Right atrium auricular region (tissue), 2 donors: ENCODE measurements at regions not wholly inside any gene's neighbourhood (a gene's known extent, or its start where the extent isn't known, plus 50 kb on each side); places are given as distances from the start of the nearest gene placed in this dataset.

Experiments used
- DNase-seq: peaks from one replicate; pipeline ENCODE4 v3.0.0-alpha.2; 2019; ENCODE audit warnings: low spot score
- H3K27ac ChIP-seq, 2 donors: fragments of 200-600 bp; sonication (generic); 1 replicate in 1 of 2; 2 replicates in 1 of 2; pipeline ENCODE4 v1.5.1; 2016 to 2019
- H3K27me3 ChIP-seq, 2 donors: fragments of 200-600 bp; sonication (generic); one replicate each; pipeline versions ENCODE4 v1.5.1 to v1.6.0; 2017 to 2019
- H3K36me3 ChIP-seq: fragments of 200-600 bp; sonication (generic); one replicate; pipeline ENCODE4 v1.5.1; 2016
- H3K4me1 ChIP-seq, 2 donors: fragments of 200-600 bp; sonication (generic); one replicate each; pipeline versions ENCODE4 v1.5.1 to v1.6.0; 2017 to 2019
- H3K4me3 ChIP-seq, 2 donors: fragments of 200-600 bp; sonication (generic); 1 replicate in 1 of 2; 2 replicates in 1 of 2; pipeline ENCODE4 v1.5.1; 2017 to 2019; ENCODE audit warnings: mild to moderate bottlenecking in 1 of 2, moderate library complexity in 1 of 2
- H3K9me3 ChIP-seq, 2 donors: fragments of 200-600 bp; sonication (generic); one replicate each; pipeline ENCODE4 v1.5.1; 2019
- TF ChIP-seq, protein P1 (sequence below), 2 donors: fragments of 200-600 bp; sonication (generic); IDR thresholded peaks; one replicate each; pipeline ENCODE4 v1.5.1; 2019; ENCODE audit warnings: antibody characterized with exemption in 2 of 2

DNA sequence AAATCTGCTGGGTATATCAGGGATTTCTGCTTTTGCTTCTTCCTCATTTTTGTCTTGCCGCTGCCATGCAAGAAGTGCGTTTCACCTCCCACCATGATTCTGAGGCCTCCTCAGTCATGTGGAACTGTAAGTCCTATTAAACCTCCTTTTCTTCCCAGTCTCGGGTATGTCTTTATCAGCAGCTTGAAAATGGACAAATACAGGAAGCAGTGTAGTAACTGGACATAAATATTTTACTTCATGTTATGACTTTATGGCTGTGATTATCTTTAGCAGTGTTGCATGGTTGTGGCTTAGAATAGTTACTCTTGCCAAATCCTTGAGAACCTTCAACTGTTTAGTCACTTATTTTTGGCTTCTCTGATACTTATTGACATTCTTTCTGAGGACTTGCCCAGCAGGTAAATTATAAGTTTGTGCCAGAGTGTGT is 66.2 kb upstream of the DLX2 start:
- Histone ChIP-seq H3K27ac (no peak overlapping the region), H3K4me3 (no peak overlapping the region), H3K4me1 (peaks cover 0 to 9% of the 10 kb centered on the region in 2 donors), H3K27me3 (peaks cover 0 to 5% of the 10 kb centered on the region in 2 donors), H3K9me3 (no peaks in the 10 kb centered on the region), H3K36me3 (no peaks in the 10 kb centered on the region)
- TF ChIP-seq, protein P1, sequence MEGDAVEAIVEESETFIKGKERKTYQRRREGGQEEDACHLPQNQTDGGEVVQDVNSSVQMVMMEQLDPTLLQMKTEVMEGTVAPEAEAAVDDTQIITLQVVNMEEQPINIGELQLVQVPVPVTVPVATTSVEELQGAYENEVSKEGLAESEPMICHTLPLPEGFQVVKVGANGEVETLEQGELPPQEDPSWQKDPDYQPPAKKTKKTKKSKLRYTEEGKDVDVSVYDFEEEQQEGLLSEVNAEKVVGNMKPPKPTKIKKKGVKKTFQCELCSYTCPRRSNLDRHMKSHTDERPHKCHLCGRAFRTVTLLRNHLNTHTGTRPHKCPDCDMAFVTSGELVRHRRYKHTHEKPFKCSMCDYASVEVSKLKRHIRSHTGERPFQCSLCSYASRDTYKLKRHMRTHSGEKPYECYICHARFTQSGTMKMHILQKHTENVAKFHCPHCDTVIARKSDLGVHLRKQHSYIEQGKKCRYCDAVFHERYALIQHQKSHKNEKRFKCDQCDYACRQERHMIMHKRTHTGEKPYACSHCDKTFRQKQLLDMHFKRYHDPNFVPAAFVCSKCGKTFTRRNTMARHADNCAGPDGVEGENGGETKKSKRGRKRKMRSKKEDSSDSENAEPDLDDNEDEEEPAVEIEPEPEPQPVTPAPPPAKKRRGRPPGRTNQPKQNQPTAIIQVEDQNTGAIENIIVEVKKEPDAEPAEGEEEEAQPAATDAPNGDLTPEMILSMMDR (IDR thresholded peaks at IDR 0.05), result no peak
- DNase-seq, result no peak

DNA sequence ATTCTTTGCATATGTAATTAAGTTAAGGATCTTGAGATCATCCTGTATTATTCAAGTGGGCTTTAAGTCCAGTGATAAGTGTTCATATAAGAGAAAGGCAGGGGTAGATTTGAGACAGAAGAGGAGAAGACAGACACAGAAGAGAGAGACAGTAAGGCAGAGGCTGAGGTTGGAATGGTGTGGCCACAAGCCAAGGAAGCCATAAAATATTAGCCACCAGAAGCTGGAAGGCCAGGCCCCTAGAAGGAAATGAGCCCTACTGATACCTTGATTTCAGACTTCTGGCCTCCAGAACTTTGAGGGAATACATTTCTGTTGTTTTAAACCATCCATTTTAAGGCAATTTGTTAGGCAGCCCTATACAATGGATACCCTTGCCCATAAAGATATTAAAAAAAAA is 66.9 kb upstream of the DLX2 start:
- Histone ChIP-seq H3K9me3 (no peaks in the 10 kb centered on the region), H3K4me3 (no peak overlapping the region), H3K36me3 (no peaks in the 10 kb centered on the region), H3K27ac (no peak overlapping the region), H3K27me3 (peaks cover 0 to 5% of the 10 kb centered on the region in 2 donors), H3K4me1 (peaks cover 0 to 9% of the 10 kb centered on the region in 2 donors)
- no peak for DNase-seq
- TF ChIP-seq, protein P1 (IDR thresholded peaks at IDR 0.05), result no peak

DNA sequence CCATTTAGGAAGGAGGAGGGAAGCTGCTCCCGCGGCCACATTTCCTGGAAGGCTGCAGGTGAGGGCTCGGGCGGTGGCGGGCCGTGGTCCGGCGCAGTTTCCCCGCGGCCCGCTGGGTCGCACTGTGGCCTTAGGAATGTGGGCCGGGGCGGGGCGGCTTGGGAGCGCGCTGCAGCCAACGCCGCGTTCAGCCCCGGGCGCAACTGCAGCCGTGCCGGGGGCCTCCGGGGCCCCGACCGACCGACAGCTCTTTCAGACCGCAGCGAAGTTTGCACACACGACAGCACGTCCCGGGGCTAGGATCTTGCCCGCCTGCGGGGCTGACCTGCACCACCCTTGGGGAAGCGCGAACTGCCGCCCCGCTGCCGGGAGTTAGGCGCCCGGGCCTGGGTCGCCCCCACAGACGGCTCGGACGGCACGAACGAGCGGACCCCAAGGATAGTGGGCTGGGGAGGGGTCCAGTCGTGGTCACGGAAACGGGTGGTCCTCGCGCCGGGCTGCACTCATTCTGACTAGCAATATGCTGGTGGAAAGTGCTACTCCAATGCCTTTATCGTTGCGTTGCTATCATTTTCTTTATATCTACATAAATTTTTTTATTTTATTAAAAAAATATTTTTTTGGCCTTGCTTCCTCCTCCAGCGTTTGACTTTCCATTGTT is 69.9 kb upstream of the DLX2 start:
- Histone ChIP-seq H3K27ac (no peak overlapping the region), H3K4me3 (peak overlapping the region; percentile 36 to 47)
- TF ChIP-seq, protein P1 (IDR thresholded peaks at IDR 0.05), result peak; percentile 87 to 94

DNA sequence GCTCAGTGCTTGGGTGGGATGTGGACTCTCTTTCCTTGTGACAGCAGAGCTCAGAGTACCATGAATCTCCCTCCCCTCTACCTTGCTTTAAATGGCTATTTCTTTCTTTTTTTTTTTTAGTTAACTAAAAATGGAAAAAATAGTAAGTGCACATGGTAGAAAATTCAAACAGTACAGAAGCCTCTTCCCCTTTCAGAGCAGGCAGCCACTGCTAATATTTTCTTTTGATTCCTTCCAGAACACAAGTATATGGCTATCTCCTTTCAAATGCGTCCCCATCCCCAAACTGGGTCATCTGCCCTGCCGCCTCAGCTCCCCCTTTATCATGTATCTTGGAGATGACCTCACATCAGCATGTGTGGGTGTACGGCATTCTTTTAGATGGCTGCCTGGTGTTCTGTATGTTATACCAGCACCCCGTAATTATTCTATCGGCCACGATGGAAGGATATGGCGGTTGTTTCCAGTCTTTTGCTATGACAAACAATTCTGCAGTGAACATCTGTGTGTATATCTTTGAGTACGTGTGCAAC is 70.5 kb upstream of the DLX2 start:
- no peak for DNase-seq
- Histone ChIP-seq H3K36me3 (no peaks in the 10 kb centered on the region), H3K9me3 (peaks cover 0 to 4% of the 10 kb centered on the region in 2 donors), H3K27me3 (peaks cover 0 to 5% of the 10 kb centered on the region in 2 donors), H3K27ac (no peak overlapping the region), H3K4me3 (peak overlapping the region in 1 of 2 donors; percentile 47), H3K4me1 (peaks cover 0 to 9% of the 10 kb centered on the region in 2 donors)
- TF ChIP-seq, protein P1 (IDR thresholded peaks at IDR 0.05), result no peak

More for the DNA sequence above, 69.9 kb upstream of the DLX2 start:
- Histone ChIP-seq H3K4me1 (peaks cover 0 to 9% of the 10 kb centered on the region in 2 donors), H3K9me3 (peaks cover 0 to 4% of the 10 kb centered on the region in 2 donors), H3K36me3 (no peaks in the 10 kb centered on the region), H3K27me3 (peaks cover 0 to 5% of the 10 kb centered on the region in 2 donors)
- DNase-seq, result no peak

DNA sequence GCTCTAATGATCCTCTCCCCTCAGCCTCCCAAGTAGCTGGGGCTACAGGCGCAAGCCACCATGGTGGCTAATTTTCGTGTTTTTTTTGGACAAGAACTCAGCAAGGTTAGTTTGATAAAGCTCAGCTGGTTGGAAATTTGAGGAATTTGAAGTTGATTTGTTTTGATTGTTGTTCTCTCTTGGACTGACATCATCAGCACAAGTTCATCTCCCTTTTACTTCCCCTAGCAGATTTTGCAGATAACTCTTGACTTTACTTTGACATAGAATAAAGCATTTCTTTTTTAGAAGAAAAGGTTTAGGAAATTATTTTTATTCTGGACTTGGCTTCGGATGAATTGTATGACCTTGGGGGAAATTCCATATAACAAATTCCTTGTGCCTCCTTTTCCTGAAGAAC is 74.9 kb upstream of the DLX2 start:
- TF ChIP-seq, protein P1 (IDR thresholded peaks at IDR 0.05), result no peak
- H3K36me3 ChIP-seq, result no peaks in the 10 kb centered on the region
- peaks cover 0 to 5% of the 10 kb centered on the region in 2 donors for H3K4me1 ChIP-seq
- no peak overlapping the region for H3K27ac ChIP-seq
- no peak overlapping the region for H3K4me3 ChIP-seq
- H3K27me3 ChIP-seq, result no peaks in the 10 kb centered on the region
- H3K9me3 ChIP-seq, result peaks cover 0 to 4% of the 10 kb centered on the region in 2 donors
- no peak for DNase-seq
